ENCODE measurements at regions not wholly inside any gene's neighbourhood (a gene's known extent, or its start where the extent isn't known, plus 50 kb on each side); places are given as distances from the start of the nearest gene placed in this dataset.
"Not testable (repeated sequence)": the region's sequence is repeated elsewhere in the genome, so short reads cannot be mapped to it uniquely, and the experiment has no call there.

GRCh38 chr20:4625687-4626086 is 60.6 kb upstream of the PRNP start:
- no peaks in the 10 kb centered on the region for H4K20me1 ChIP-seq (ENCODE audit: control insufficient read depth, extremely low read depth, insufficient read depth, low read length)
- H3K4me3 ChIP-seq (replicated peaks in 1 of 4; ENCODE audit: control extremely low read depth in 1 of 4, insufficient read depth in 1 of 4, low read depth in 3 of 4, low read length in 4 of 4): no peak overlapping the region
- H3K27ac ChIP-seq (ENCODE audit: insufficient read depth, low read length): no peak overlapping the region
- H3K27me3 ChIP-seq (ENCODE audit: control insufficient read depth, insufficient read depth, low read length): no peaks in the 10 kb centered on the region
- no peaks in the 10 kb centered on the region for H3K36me3 ChIP-seq (ENCODE audit: control insufficient read depth, insufficient read depth, low read length)
- H3K9ac ChIP-seq (ENCODE audit: insufficient read depth, low read length): no peak overlapping the region
- no peak overlapping the region for H3K4me2 ChIP-seq (ENCODE audit: extremely low read depth, insufficient read depth, low read length)
- H2AFZ ChIP-seq (ENCODE audit: low read length): no peak overlapping the region
- no peak for DNase-seq (ENCODE audit: low read depth in 2 of 2)
- H3K79me2 ChIP-seq (ENCODE audit: control insufficient read depth, insufficient read depth, low read length): no peaks in the 10 kb centered on the region
- H3K9me3 ChIP-seq (ENCODE audit: control insufficient read depth, insufficient read depth, low read depth, low read length): no peaks in the 10 kb centered on the region
- TF ChIP-seq, protein P1, sequence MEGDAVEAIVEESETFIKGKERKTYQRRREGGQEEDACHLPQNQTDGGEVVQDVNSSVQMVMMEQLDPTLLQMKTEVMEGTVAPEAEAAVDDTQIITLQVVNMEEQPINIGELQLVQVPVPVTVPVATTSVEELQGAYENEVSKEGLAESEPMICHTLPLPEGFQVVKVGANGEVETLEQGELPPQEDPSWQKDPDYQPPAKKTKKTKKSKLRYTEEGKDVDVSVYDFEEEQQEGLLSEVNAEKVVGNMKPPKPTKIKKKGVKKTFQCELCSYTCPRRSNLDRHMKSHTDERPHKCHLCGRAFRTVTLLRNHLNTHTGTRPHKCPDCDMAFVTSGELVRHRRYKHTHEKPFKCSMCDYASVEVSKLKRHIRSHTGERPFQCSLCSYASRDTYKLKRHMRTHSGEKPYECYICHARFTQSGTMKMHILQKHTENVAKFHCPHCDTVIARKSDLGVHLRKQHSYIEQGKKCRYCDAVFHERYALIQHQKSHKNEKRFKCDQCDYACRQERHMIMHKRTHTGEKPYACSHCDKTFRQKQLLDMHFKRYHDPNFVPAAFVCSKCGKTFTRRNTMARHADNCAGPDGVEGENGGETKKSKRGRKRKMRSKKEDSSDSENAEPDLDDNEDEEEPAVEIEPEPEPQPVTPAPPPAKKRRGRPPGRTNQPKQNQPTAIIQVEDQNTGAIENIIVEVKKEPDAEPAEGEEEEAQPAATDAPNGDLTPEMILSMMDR (conservative IDR thresholded peaks at IDR 0.05 in 1 of 2, IDR thresholded peaks at IDR 0.05 in 1 of 2; ENCODE audit: low read depth in 1 of 2, low read length in 2 of 2): no peak
- H3K4me1 ChIP-seq (ENCODE audit: control insufficient read depth, extremely low read depth, insufficient read depth, low read length): no peaks in the 10 kb centered on the region

- not testable (repeated sequence) for H3K36me3 ChIP-seq (ENCODE audit: control insufficient read depth, insufficient read depth, low read length); H3K79me2 ChIP-seq (ENCODE audit: control insufficient read depth, insufficient read depth, low read length); H3K27me3 ChIP-seq (ENCODE audit: control insufficient read depth, insufficient read depth, low read length); H4K20me1 ChIP-seq (ENCODE audit: control insufficient read depth, extremely low read depth, insufficient read depth, low read length); DNase-seq (ENCODE audit: low read depth in 2 of 2); H3K27ac ChIP-seq (ENCODE audit: insufficient read depth, low read length); H3K4me3 ChIP-seq (replicated peaks in 1 of 4; ENCODE audit: control extremely low read depth in 1 of 4, insufficient read depth in 1 of 4, low read depth in 3 of 4, low read length in 4 of 4); H3K4me2 ChIP-seq (ENCODE audit: extremely low read depth, insufficient read depth, low read length); H3K9me3 ChIP-seq (ENCODE audit: control insufficient read depth, insufficient read depth, low read depth, low read length); H3K9ac ChIP-seq (ENCODE audit: insufficient read depth, low read length); H2AFZ ChIP-seq (ENCODE audit: low read length); H3K4me1 ChIP-seq (ENCODE audit: control insufficient read depth, extremely low read depth, insufficient read depth, low read length)
Observed at GRCh38 chr20:4624675-4625336, 61.5 kb upstream of the PRNP start.

DNA sequence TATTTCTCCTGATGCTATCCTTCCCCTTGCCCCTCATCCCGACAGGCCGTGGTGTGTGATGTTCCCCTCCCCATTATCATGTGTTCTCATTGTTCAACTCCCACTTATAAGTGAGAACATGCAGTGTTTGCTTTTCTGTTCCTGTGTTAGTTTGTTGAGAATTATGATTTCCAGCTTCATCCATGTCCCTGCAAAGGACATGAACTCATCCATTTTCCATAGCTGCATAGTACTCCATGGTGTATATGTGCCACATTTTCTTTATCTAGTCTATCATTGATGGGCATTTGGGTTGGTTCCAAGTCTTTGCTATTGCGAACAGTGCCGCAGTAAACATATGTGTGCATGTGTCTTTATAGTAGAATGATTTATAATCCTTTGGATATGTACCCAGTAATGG is 67.1 kb upstream of the PRNP start:
- H2AFZ ChIP-seq (ENCODE audit: low read length); H3K9me3 ChIP-seq (ENCODE audit: control insufficient read depth, insufficient read depth, low read depth, low read length); DNase-seq (ENCODE audit: low read depth in 2 of 2); H4K20me1 ChIP-seq (ENCODE audit: control insufficient read depth, extremely low read depth, insufficient read depth, low read length); H3K27me3 ChIP-seq (ENCODE audit: control insufficient read depth, insufficient read depth, low read length); H3K4me1 ChIP-seq (ENCODE audit: control insufficient read depth, extremely low read depth, insufficient read depth, low read length); H3K27ac ChIP-seq (ENCODE audit: insufficient read depth, low read length); H3K4me2 ChIP-seq (ENCODE audit: extremely low read depth, insufficient read depth, low read length); H3K36me3 ChIP-seq (ENCODE audit: control insufficient read depth, insufficient read depth, low read length); H3K4me3 ChIP-seq (replicated peaks in 1 of 4; ENCODE audit: control extremely low read depth in 1 of 4, insufficient read depth in 1 of 4, low read depth in 3 of 4, low read length in 4 of 4); H3K9ac ChIP-seq (ENCODE audit: insufficient read depth, low read length); H3K79me2 ChIP-seq (ENCODE audit: control insufficient read depth, insufficient read depth, low read length): not testable (repeated sequence)

DNA sequence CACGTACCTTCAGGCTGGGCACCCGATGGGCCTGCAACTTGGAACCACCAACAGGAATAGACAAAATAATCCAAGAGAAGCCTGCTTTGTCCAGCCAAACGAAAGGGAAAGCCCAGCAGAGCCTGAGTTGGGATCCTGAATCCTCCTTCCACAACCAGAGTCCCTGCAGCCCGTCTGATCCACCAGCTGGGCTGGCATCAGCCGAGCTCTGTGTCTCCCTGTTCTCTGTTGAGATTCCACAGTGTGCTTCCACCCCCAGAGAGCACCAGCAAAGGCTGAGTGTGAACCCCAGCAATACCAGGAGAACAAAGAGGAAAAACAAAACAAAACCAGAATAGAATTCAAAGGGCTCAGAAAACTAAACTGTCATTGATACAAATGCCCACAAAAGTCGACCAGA is 68.8 kb upstream of the PRNP start:
- H3K27me3 ChIP-seq (ENCODE audit: control insufficient read depth, insufficient read depth, low read length): no peaks in the 10 kb centered on the region
- H3K4me3 ChIP-seq (replicated peaks in 1 of 4; ENCODE audit: control extremely low read depth in 1 of 4, insufficient read depth in 1 of 4, low read depth in 3 of 4, low read length in 4 of 4): no peak overlapping the region
- no peaks in the 10 kb centered on the region for H3K9me3 ChIP-seq (ENCODE audit: control insufficient read depth, insufficient read depth, low read depth, low read length)
- no peaks in the 10 kb centered on the region for H3K36me3 ChIP-seq (ENCODE audit: control insufficient read depth, insufficient read depth, low read length)
- no peak overlapping the region for H3K4me2 ChIP-seq (ENCODE audit: extremely low read depth, insufficient read depth, low read length)
- no peak overlapping the region for H3K9ac ChIP-seq (ENCODE audit: insufficient read depth, low read length)
- TF ChIP-seq EZH2 (IDR thresholded peaks at IDR 0.05; ENCODE audit: low read length, missing control alignments): no peak
- TF ChIP-seq, protein P1 (conservative IDR thresholded peaks at IDR 0.05 in 1 of 2, IDR thresholded peaks at IDR 0.05 in 1 of 2; ENCODE audit: low read depth in 1 of 2, low read length in 2 of 2): no peak
- DNase-seq (ENCODE audit: low read depth in 2 of 2): no peak
- no peaks in the 10 kb centered on the region for H3K79me2 ChIP-seq (ENCODE audit: control insufficient read depth, insufficient read depth, low read length)
- no peaks in the 10 kb centered on the region for H3K4me1 ChIP-seq (ENCODE audit: control insufficient read depth, extremely low read depth, insufficient read depth, low read length)
- H4K20me1 ChIP-seq (ENCODE audit: control insufficient read depth, extremely low read depth, insufficient read depth, low read length): no peaks in the 10 kb centered on the region
- H3K27ac ChIP-seq (ENCODE audit: insufficient read depth, low read length): no peak overlapping the region
- no peak overlapping the region for H2AFZ ChIP-seq (ENCODE audit: low read length)

Measured in fibroblast of lung (primary cell).